ENCODE measurements at regions not wholly inside any gene's neighbourhood (a gene's known extent, or its start where the extent isn't known, plus 50 kb on each side); places are given as distances from the start of the nearest gene placed in this dataset.

GRCh38 chr2:239590995-239591915, 190.4 kb upstream of the HDAC4 start:
- DNase-seq (ENCODE audit: low read depth in 2 of 2), result no peak

- no peak for DNase-seq (ENCODE audit: low read depth in 2 of 2)
These were observed 189.5 kb upstream of the HDAC4 start for GRCh38 chr2:239590276-239590675.

GRCh38 chr2:239589833-239590232, 189.0 kb upstream of the HDAC4 start:
- no peak for DNase-seq (ENCODE audit: low read depth in 2 of 2)

GRCh38 chr2:239589270-239589825, 188.5 kb upstream of the HDAC4 start:
- DNase-seq (ENCODE audit: low read depth in 2 of 2), result no peak

DNA sequence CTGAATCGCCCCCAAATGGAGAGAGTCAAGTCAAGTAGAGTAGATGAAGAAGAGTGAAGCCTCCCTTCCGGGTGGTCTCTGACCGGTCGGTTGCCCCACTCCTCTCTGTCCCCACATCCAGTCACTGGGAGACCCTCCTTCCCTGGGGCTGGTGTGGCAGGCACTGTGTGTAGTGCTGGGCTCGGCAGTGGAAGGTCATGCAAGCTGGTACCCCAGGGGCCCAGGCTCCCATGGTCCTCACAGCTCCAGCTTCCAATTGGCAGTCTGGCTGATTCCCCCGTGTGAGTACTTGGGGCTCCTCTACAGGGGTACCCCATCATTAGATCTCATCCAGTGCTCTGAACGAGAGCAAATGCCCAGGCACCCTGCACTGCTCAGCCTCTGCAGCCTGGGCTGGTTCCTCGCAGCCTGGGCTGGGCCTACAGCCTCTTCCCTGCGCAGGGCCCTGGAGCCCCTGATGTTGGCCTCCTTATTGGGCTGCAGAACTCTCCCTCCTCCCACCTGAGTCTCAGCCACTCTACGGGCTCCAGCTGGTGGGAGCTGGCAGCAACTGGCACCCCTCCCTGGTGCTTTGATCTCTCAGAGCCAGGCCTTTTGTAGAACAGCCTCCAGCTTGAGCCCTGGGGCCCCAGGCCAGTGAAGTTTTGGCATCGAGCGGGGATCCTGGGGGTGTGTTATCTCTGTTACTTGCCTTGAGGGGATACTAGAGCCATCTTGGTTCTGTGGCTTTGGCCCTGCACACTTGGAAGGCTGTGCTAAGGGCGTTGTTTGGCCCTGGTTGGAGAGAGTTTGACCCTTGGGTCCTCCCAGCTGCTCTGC, 187.8 kb upstream of the HDAC4 start:
- DNase-seq (ENCODE audit: low read depth in 2 of 2), result no peak

DNA sequence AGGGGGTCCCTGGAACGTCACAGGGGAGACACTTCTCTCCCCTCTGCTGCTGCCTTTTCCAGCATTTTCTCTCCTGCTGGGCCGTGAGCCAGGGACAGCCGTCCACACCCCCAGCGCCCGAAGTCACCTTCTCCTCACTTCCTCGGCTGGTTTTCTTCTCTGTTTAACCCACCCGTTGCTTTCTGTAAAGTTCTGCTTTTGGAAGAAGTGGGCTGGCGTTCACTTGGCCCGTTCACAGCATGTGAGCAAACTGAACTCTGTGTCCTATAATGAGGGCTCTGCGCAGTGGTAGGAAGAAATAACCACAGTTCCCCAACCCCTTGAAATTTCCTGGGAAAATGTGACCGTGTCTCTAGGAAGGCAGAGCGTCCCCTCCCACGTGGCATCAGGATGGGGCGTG, 187.0 kb upstream of the HDAC4 start:
- DNase-seq (ENCODE audit: low read depth in 2 of 2), result no peak

GRCh38 chr2:239587311-239587731, 186.5 kb upstream of the HDAC4 start:
- DNase-seq (ENCODE audit: low read depth in 2 of 2), result no peak

DNA sequence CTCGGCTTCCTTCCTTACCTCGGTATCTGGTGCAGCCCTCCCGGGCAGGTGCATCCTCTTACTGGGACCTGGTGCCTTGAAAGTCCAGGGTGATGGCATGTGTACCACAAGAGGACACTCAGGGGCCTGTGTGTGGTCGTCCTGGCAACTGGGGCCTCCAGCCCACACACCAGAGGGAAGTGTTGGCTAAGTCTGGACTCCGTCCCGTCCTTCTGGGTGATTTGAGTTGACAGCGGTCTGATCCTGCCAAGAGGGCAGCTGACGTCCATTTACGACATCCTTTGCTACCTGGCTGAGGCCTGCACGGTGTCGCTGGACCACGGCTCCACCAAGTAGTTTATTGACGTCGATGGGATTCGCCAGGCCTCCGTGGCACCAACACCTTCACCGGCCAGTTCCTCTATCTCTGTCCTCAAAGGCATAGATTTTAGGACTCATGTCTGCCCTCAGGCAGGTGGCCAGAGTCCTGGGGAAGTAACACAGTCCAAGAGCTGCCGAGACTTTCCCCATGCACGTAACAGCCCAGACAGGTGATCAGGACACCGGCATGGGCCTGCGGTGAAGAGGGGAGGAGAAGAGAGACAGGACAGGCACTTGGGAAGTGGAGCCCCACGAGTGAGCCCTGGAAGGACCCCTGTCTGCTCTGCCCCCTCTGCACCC, 186.0 kb upstream of the HDAC4 start:
- DNase-seq (ENCODE audit: low read depth in 2 of 2), result no peak

DNA sequence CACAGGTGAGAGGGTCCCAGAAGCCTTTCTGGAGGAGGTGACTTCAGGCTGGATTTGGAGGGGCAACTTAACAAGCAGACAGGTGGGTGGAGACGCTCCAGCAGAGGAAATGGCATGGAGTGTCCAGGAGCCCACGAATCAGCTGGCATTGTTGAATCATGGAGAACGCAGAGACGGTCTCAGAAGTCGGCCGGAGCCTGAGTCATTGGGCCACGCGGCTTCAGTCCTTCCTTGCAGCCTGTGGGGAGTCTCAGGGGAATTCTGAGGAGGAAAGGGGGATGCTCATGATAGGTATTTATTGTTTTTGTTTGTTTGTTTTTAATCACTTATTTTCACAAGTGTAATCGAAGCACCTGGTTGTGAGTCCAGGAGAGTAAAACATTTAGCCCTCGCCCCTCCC, 184.6 kb upstream of the HDAC4 start:
- no peak for DNase-seq (ENCODE audit: low read depth in 2 of 2)

- DNase-seq (ENCODE audit: low read depth in 2 of 2), result no peak
These were observed 184.2 kb upstream of the HDAC4 start for GRCh38 chr2:239584986-239585385.

GRCh38 chr2:239583879-239584859, 183.3 kb upstream of the HDAC4 start:
- DNase-seq (ENCODE audit: low read depth in 2 of 2), result no peak

- no peak for DNase-seq (ENCODE audit: low read depth in 2 of 2)
These were observed 182.5 kb upstream of the HDAC4 start for GRCh38 chr2:239583171-239583878.

- DNase-seq (ENCODE audit: low read depth in 2 of 2), result no peak
These were observed 181.7 kb upstream of the HDAC4 start for GRCh38 chr2:239582476-239582875.

GRCh38 chr2:239581352-239581901, 180.6 kb upstream of the HDAC4 start:
- DNase-seq (ENCODE audit: low read depth in 2 of 2), result no peak

DNA sequence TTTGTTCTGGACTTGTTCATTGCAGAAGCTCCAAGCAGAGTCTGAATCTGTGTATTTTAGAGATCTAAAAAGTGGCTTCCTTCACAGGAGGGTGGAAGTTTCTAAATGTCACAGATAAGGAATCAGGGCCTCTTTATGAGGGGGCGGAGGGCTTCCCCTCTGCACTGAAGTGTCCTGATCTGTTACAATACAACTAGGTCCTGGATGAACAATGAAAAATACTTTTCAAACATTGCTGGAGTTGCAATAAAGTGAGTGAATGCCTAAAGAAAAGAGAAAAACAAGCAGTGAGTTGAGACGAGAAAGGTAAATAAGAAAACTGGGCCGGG, 179.3 kb upstream of the HDAC4 start:
- no peak for DNase-seq (ENCODE audit: low read depth in 2 of 2)

GRCh38 chr2:239579524-239580198, 178.8 kb upstream of the HDAC4 start:
- no peak for DNase-seq (ENCODE audit: low read depth in 2 of 2)

- no peak for DNase-seq (ENCODE audit: low read depth in 2 of 2)
These were observed 178.3 kb upstream of the HDAC4 start for GRCh38 chr2:239579081-239579480.

- DNase-seq (ENCODE audit: low read depth in 2 of 2), result no peak
These were observed 177.6 kb upstream of the HDAC4 start for GRCh38 chr2:239578381-239578780.

DNA sequence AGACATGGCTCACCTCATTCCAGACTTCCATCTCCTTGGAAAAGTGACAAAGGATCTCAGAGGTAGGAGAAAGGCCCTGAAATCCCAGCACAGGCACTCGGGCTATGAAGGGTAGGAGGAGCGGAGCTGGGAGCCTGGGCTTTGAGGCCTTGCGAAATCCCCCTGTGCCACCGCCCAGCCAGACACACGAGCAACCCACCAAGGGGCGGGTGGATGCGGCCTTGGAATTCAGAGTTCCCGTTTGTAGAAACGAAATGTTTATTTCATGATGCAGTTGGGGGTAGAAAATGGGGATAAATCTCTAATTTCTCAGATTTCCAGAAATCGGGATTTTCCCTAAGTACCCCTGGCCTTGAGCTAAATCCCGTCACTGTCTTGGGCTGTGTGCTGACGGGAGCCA, 177.1 kb upstream of the HDAC4 start:
- no peak for DNase-seq (ENCODE audit: low read depth in 2 of 2)

Data from fibroblast of skin of left biceps (primary cell).